PC-9 (cell line): ENCODE measurements at regions not wholly inside any gene's neighbourhood (a gene's known extent, or its start where the extent isn't known, plus 50 kb on each side); places are given as distances from the start of the nearest gene placed in this dataset.

ENCODE experiments used
- CTCF ChIP-seq: fragments of 200-600 bp; sonication (generic); conservative IDR thresholded peaks from 2 replicates; pipeline ENCODE4 v1.6.1; 2017; ENCODE audit warnings: mixed run types, antibody characterized with exemption, mild to moderate bottlenecking, moderate library complexity
- EZH2 ChIP-seq: fragments of 200-600 bp; sonication (generic); IDR thresholded peaks from 2 replicates; pipeline ENCODE4 v1.8.0; 2017; ENCODE audit warnings: antibody characterized with exemption, low read depth

GRCh38 chr5:98516701-98517100, 256.8 kb upstream of the RGMB start:
- TF ChIP-seq CTCF (no peak), EZH2 (no peak)
